Naive thymus-derived CD8-positive, alpha-beta T cell (primary cell): ENCODE measurements at regions not wholly inside any gene's neighbourhood (a gene's known extent, or its start where the extent isn't known, plus 50 kb on each side); places are given as distances from the start of the nearest gene placed in this dataset.
"Not testable (repeated sequence)": the region's sequence is repeated elsewhere in the genome, so short reads cannot be mapped to it uniquely, and the experiment has no call there.

ENCODE experiments used
- ATAC-seq, 2 donors: fragments of 150-1000 bp; cut with Tn5 transposase in 1 of 2; sonication (Bioruptor Pico), chemical (Tn5 transposase) in 1 of 2; 1 replicate in 1 of 2; 2 replicates in 1 of 2; pipeline ENCODE4 v1.10.0; 2021; ENCODE audit warnings: mild to moderate bottlenecking in 2 of 2, moderate library complexity in 2 of 2
- POLR2A ChIA-PET: fragments of 350-600 bp; sonication (Branson Sonifier 250); formaldehyde crosslinking; loops from one replicate; lab custom pipeline; 2021; ENCODE audit warnings: antibody characterized with exemption; lab: Charles Lee
- DNase-seq, 10 donors: peaks; one replicate each; pipeline versions ENCODE4 v3.0.0 to v3.0.0-alpha.2; 2020 to 2022
- H3K27ac Mint-ChIP-seq, 10 donors: one replicate each; pipeline ENCODE4 v1.8.0; 2020 to 2022; ENCODE audit warnings: mild to moderate bottlenecking in 10 of 10, mixed read lengths in 10 of 10, moderate library complexity in 4 of 10, inconsistent platforms in 1 of 10
- H3K27me3 Mint-ChIP-seq, 5 donors: one replicate each; pipeline ENCODE4 v1.8.0; 2021 to 2022; ENCODE audit warnings: mixed read lengths in 5 of 5
- H3K36me3 Mint-ChIP-seq, 3 donors: one replicate each; pipeline ENCODE4 v1.8.0; 2020 to 2022; ENCODE audit warnings: mixed read lengths in 3 of 3, mild to moderate bottlenecking in 2 of 3, inconsistent platforms in 1 of 3
- H3K4me1 Mint-ChIP-seq, 4 donors: one replicate each; pipeline ENCODE4 v1.8.0; 2021 to 2022; ENCODE audit warnings: mixed read lengths in 4 of 4
- H3K4me3 Mint-ChIP-seq, 10 donors: one replicate each; pipeline ENCODE4 v1.8.0; 2020 to 2022; ENCODE audit warnings: mild to moderate bottlenecking in 10 of 10, mixed read lengths in 10 of 10, moderate library complexity in 6 of 10, inconsistent platforms in 1 of 10
- H3K9me3 Mint-ChIP-seq, 9 donors: one replicate each; pipeline ENCODE4 v1.8.0; 2020 to 2022; ENCODE audit warnings: mixed read lengths in 9 of 9, mild to moderate bottlenecking in 3 of 9, inconsistent platforms in 1 of 9, moderate library complexity in 1 of 9

DNA sequence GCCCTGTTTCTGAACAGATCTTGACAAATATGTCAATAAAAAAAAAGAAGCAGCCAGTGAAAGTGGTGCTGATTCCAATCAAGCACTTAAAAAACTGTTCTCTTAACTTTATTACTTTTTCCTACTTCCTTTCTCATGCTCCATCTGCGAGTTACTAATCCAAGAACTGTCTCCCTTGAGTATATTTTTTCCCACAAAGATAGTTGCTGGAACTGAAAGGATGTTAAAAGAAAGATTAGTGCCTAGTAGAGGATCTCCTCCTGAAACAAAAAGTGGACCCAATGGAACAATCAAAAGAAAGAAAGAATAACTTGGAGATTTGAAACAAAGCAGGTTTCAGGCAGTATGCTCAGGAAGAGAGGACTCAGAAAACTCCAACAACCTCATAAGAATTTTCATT lies 1034.8 kb downstream of the PCDH17 start:
- H3K36me3 Mint-ChIP-seq = peaks cover 0 to 4% (median 0%) of the 10 kb centered on the region in 3 donors
- POLR2A ChIA-PET = no interaction called here
- no peaks in the 10 kb centered on the region for H3K4me1 Mint-ChIP-seq
- no peak overlapping the region for H3K27ac Mint-ChIP-seq
- ATAC-seq (no peak), DNase-seq (no peak)
- H3K9me3 Mint-ChIP-seq = peaks cover 0 to 6% (median 4%) of the 10 kb centered on the region in 9 donors
- no peaks in the 10 kb centered on the region for H3K27me3 Mint-ChIP-seq
- H3K4me3 Mint-ChIP-seq = no peak overlapping the region

DNA sequence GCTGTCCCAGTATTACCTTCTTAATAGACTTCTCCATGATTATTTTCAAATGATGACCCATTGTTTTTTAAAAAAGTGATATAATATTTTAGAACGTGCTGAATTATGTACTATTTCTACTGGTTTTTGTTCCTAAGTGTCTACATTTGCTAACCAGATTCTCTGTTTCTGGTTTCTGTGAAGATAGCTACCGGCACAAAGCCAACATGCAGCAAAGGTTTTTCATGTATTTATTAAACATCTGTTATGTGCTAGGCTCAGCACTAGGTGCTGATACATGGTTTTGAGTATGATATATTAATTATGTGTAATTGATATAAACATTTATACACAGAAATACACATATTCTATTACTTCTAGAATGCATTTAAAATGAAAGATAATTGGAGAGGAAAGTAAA lies 1035.6 kb downstream of the PCDH17 start:
- ATAC-seq (no peak), DNase-seq (no peak)
- H3K9me3 Mint-ChIP-seq = peaks cover 0 to 6% (median 4%) of the 10 kb centered on the region in 9 donors
- no peaks in the 10 kb centered on the region for H3K4me1 Mint-ChIP-seq
- H3K36me3 Mint-ChIP-seq = peaks cover 0 to 4% (median 0%) of the 10 kb centered on the region in 3 donors
- H3K4me3 Mint-ChIP-seq = no peak overlapping the region
- no peak overlapping the region for H3K27ac Mint-ChIP-seq
- no peaks in the 10 kb centered on the region for H3K27me3 Mint-ChIP-seq
- POLR2A ChIA-PET = no interaction called here

DNA sequence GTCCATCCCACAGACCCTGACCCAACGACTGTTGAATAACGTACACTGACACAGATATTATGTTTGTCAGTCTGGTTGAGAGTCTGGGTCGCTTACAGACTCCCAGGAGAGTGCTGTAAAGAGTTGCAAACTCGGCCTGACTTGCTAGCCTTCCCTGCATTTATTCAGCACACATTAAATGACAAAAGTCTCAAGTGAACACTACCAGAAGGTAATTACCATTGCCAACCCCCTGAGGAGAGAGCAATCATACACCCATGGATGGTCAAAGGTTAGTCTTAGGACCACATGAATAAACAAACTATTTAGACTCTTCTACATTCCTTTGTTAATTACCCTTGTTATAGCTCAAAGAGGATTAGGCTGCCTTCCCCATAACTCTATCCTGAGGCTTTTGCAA lies 1048.6 kb downstream of the PCDH17 start:
- Mint-ChIP-seq H3K27me3 (peaks cover 0 to 2% (median 0%) of the 10 kb centered on the region in 5 donors), H3K36me3 (no peaks in the 10 kb centered on the region), H3K4me3 (no peak overlapping the region), H3K4me1 (no peaks in the 10 kb centered on the region), H3K27ac (no peak overlapping the region), H3K9me3 (peaks cover 2 to 19% (median 7%) of the 10 kb centered on the region in 9 donors)
- no peak for ATAC-seq
- no peak for DNase-seq
- POLR2A ChIA-PET = no interaction called here

- Mint-ChIP-seq H3K4me3 (no peak overlapping the region), H3K4me1 (no peaks in the 10 kb centered on the region), H3K36me3 (no peaks in the 10 kb centered on the region), H3K27ac (no peak overlapping the region), H3K9me3 (peaks cover 3 to 19% (median 9%) of the 10 kb centered on the region in 9 donors), H3K27me3 (peaks cover 0 to 2% (median 0%) of the 10 kb centered on the region in 5 donors)
- POLR2A ChIA-PET = no interaction called here
- ATAC-seq (no peak), DNase-seq (no peak)
These were observed 1051.1 kb downstream of the PCDH17 start for GRCh38 chr13:58682616-58683015.

DNA sequence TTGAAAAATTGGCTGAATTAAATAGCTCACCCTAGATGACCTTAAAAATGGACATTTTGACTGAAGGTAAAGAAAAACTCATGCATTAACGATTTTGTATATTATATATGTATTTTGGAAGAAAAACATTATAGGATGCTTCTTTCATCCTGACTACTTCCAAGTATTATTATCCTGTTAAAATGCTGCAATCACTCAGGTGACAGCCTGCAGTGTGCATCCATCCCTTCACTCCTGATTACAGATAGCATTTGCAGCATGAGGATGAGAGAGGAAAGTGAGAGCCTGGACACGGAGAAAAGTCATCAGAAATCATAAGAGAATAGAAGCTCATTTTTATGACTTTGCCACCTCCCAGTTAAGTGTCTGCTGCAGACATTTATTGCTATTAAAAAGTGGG lies 1055.6 kb downstream of the PCDH17 start:
- no peaks in the 10 kb centered on the region for H3K4me1 Mint-ChIP-seq
- H3K27ac Mint-ChIP-seq = no peak overlapping the region
- no peak for DNase-seq
- POLR2A ChIA-PET = no interaction called here
- H3K36me3 Mint-ChIP-seq = no peaks in the 10 kb centered on the region
- H3K4me3 Mint-ChIP-seq = no peak overlapping the region
- H3K27me3 Mint-ChIP-seq = no peaks in the 10 kb centered on the region
- H3K9me3 Mint-ChIP-seq = peaks cover 0 to 14% (median 7%) of the 10 kb centered on the region in 9 donors
- ATAC-seq = no peak

DNA sequence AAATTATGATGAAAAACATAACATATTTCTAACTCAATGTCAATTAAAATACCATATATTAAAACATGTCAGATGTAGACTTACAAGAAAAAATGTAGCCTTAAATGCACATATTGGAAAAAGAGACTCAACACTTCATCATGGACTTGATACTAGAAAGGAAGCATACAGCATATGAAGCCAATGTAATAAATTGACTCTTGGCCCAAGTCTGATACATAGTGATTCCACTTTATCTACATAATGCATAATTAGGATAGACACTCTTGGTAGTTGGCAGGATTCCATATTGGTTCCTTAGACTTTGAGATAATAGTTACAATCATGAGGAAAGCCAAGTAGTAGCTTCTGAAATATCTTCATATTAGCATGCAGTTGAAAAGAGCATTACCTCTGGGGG lies 1067.0 kb downstream of the PCDH17 start:
- Mint-ChIP-seq H3K4me3 (no peak overlapping the region), H3K27me3 (no peaks in the 10 kb centered on the region), H3K36me3 (no peaks in the 10 kb centered on the region), H3K4me1 (no peaks in the 10 kb centered on the region), H3K9me3 (peaks cover 0 to 16% (median 6%) of the 10 kb centered on the region in 9 donors), H3K27ac (no peak overlapping the region)
- POLR2A ChIA-PET = no interaction called here
- no peak for ATAC-seq
- no peak for DNase-seq

GRCh38 chr13:58704953-58705352 lies 1073.4 kb downstream of the PCDH17 start:
- no peak for ATAC-seq
- Mint-ChIP-seq H3K4me1 (no peaks in the 10 kb centered on the region), H3K4me3 (no peak overlapping the region), H3K27ac (no peak overlapping the region), H3K27me3 (no peaks in the 10 kb centered on the region), H3K9me3 (peaks cover 0 to 14% (median 3%) of the 10 kb centered on the region in 9 donors), H3K36me3 (no peaks in the 10 kb centered on the region)
- POLR2A ChIA-PET = no interaction called here
- DNase-seq = no peak

DNA sequence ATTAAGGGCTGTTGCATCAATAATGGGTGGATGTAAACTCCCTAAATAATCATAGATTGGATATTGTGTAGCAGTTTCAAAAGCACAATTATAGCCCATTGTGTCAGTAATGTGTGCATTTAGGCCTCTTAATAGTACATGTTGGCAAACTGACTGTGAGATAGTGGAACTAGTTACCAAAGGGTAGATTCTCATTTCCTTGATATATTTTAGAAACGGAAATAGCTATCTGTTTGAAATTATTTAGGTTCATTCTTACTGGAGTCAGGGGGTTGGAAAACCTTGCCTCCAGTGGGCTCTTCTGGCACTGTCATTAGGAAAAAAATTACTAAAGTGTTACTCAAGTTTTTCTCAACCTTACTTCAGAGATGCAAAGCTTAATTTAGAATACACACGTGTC lies 1074.9 kb downstream of the PCDH17 start:
- POLR2A ChIA-PET = no interaction called here
- no peaks in the 10 kb centered on the region for H3K27me3 Mint-ChIP-seq
- H3K4me1 Mint-ChIP-seq = no peaks in the 10 kb centered on the region
- no peak overlapping the region for H3K4me3 Mint-ChIP-seq
- H3K36me3 Mint-ChIP-seq = no peaks in the 10 kb centered on the region
- H3K9me3 Mint-ChIP-seq = peaks cover 0 to 22% (median 8%) of the 10 kb centered on the region in 9 donors
- DNase-seq (no peak), ATAC-seq (no peak)
- H3K27ac Mint-ChIP-seq = no peak overlapping the region

DNA sequence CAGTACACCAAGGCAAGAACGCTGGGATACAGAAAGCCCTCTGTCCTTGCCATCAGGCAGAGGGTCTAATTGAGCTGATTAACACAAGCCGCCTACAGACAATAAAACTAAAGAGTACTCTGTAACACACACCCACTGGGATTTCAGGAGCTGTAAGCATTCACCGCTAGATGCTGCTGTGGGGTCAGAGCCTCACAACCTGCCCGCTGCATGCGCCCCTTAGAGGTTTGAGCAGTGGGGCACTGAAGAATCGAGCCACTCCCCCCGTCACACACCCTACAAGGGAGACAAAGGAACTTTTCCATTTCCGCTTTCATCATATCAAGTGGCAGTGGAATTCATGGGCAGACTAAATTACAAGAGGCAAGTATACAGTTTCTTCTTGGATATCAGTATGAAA lies 1080.6 kb downstream of the PCDH17 start:
- Mint-ChIP-seq H3K36me3 (peaks cover 0 to 2% (median 0%) of the 10 kb centered on the region in 3 donors), H3K9me3 (peaks cover 0 to 15% (median 9%) of the 10 kb centered on the region in 9 donors), H3K27me3 (no peaks in the 10 kb centered on the region), H3K4me3 (no peak overlapping the region), H3K4me1 (no peaks in the 10 kb centered on the region), H3K27ac (no peak overlapping the region)
- ATAC-seq (no peak), DNase-seq (no peak)
- POLR2A ChIA-PET = no interaction called here

DNA sequence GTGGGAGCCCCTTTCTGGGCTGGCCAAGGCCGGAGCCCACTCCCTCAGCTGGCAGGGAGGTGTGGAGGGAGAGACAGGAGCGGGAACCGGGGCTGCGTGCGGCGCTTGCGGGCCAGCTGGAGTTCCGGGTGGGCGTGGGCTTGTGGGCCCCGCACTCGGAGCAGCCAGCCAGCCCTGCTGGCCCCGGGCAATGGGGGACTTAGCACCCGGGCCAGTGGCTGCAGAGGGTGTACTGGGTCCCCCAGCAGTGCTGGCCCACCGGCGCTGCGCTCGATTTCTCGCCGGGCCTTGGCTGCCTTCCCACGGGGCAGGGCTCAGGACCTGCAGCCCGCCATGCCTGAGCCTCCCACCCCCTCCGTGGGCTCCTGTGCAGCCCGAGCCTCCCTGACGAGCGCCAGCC lies 1082.5 kb downstream of the PCDH17 start:
- H3K9me3 Mint-ChIP-seq = peaks cover 0 to 15% (median 6%) of the 10 kb centered on the region in 9 donors
- DNase-seq, H3K4me1 Mint-ChIP-seq, ATAC-seq, H3K27me3 Mint-ChIP-seq, H3K27ac Mint-ChIP-seq, H3K4me3 Mint-ChIP-seq, POLR2A ChIA-PET, H3K36me3 Mint-ChIP-seq: not testable (repeated sequence)

- Mint-ChIP-seq H3K9me3 (peaks cover 0 to 5% (median 2%) of the 10 kb centered on the region in 9 donors), H3K27me3 (no peaks in the 10 kb centered on the region), H3K4me3 (no peak overlapping the region), H3K27ac (no peak overlapping the region), H3K4me1 (no peaks in the 10 kb centered on the region), H3K36me3 (no peaks in the 10 kb centered on the region)
- ATAC-seq = no peak
- no peak for DNase-seq
- POLR2A ChIA-PET = no interaction called here
These were observed 1089.7 kb downstream of the PCDH17 start for GRCh38 chr13:58721273-58721672.

DNA sequence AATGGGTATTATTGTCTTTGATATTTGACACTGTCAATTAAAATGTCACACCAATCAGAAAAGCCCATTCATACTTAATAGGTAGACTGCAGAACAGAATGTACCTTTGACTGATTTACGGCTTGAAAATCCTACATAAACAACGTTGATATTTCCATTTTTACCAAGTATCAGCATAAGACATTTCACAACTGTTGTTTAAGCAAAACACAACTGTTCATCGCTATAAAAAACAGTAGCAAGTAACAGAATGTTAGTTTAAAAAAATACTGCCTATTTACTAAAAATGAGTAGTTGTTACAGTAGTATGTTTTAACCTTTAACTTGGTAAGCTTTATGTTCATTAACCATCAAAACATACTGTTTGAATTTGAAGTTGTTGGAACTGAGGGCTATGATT lies 1096.6 kb downstream of the PCDH17 start:
- H3K4me3 Mint-ChIP-seq = no peak overlapping the region
- no peaks in the 10 kb centered on the region for H3K27me3 Mint-ChIP-seq
- no peaks in the 10 kb centered on the region for H3K36me3 Mint-ChIP-seq
- H3K4me1 Mint-ChIP-seq = no peaks in the 10 kb centered on the region
- no peak overlapping the region for H3K27ac Mint-ChIP-seq
- peaks cover 0 to 24% (median 1%) of the 10 kb centered on the region in 9 donors for H3K9me3 Mint-ChIP-seq
- POLR2A ChIA-PET = no interaction called here
- no peak for DNase-seq
- no peak for ATAC-seq

GRCh38 chr13:58729361-58729760 lies 1097.8 kb downstream of the PCDH17 start:
- POLR2A ChIA-PET = interaction anchor here (0.8 kb wide), 1 partner anchor 20 kb away, joined by 4 read pairs; no protein-coding TSS in a partner anchor
- ATAC-seq (no peak), DNase-seq (no peak)
- H3K27ac Mint-ChIP-seq = no peak overlapping the region
- no peak overlapping the region for H3K4me3 Mint-ChIP-seq
- H3K27me3 Mint-ChIP-seq = no peaks in the 10 kb centered on the region
- no peaks in the 10 kb centered on the region for H3K36me3 Mint-ChIP-seq
- H3K4me1 Mint-ChIP-seq = no peaks in the 10 kb centered on the region
- peaks cover 0 to 26% (median 1%) of the 10 kb centered on the region in 9 donors for H3K9me3 Mint-ChIP-seq

- no peak for ATAC-seq
- Mint-ChIP-seq H3K27ac (no peak overlapping the region), H3K9me3 (peaks cover 0 to 20% (median 5%) of the 10 kb centered on the region in 9 donors), H3K4me3 (no peak overlapping the region), H3K27me3 (no peaks in the 10 kb centered on the region), H3K4me1 (peaks cover 0 to 2% (median 0%) of the 10 kb centered on the region in 4 donors), H3K36me3 (no peaks in the 10 kb centered on the region)
- POLR2A ChIA-PET = no interaction called here
- DNase-seq = no peak
These were observed 1113.1 kb downstream of the PCDH17 start for GRCh38 chr13:58744686-58745085.
